GM21723 (cell line): ENCODE measurements at regions not wholly inside any gene's neighbourhood (a gene's known extent, or its start where the extent isn't known, plus 50 kb on each side); places are given as distances from the start of the nearest gene placed in this dataset.
"Not testable (repeated sequence)": the region's sequence is repeated elsewhere in the genome, so short reads cannot be mapped to it uniquely, and the experiment has no call there.

Experiments used
- ATAC-seq: cut with Tn5 transposase; IDR thresholded peaks from one replicate; pipeline ENCODE4 v1.9.1; 2021; ENCODE audit warnings: mild to moderate bottlenecking, moderate library complexity; ENCODE audit not compliant: unreplicated experiment

DNA sequence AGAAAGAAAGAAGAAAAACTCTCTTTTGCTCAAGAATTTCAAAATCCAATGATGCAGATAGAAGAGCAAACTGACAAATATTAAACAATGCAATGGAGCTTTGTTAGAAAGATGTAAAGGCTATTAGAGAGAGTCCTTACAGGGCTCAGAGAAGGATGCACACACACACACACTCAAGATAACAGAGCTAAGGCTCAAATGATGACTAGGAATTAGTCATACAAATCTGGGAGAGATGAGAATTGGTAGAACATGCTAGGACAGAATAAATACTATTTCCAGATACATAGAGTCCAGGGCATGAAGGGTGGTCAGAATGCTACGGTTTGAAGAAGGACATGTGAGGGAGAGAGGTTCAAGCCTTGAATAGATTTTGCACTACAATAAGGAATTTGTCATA lies 650.1 kb upstream of the MDGA2 start:
- no peak for ATAC-seq

GRCh38 chr14:48323665-48324064 lies 648.3 kb upstream of the MDGA2 start:
- no peak for ATAC-seq

DNA sequence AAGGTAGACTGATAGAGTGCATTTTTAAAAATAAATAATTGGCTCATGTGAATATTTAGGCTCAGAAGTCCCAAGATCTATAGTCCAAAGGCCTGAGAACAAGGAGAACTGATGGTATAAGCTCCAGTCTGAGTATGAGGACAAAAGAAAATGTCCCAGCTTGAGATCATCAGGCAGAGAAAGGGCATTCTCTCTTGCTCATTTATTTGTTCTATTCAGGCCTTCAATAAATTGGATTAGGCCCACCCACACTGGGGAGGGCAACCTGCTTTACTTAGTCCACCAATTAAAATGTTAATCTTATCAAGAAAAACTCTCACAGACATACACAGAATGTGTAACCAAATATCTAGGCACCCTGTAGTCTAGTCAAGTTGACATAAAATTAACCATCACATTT lies 644.4 kb upstream of the MDGA2 start:
- ATAC-seq: no peak

- no peak for ATAC-seq
Observed at GRCh38 chr14:48304729-48305128, 629.3 kb upstream of the MDGA2 start.

- ATAC-seq: no peak
Observed at GRCh38 chr14:48289701-48290100, 614.3 kb upstream of the MDGA2 start.

DNA sequence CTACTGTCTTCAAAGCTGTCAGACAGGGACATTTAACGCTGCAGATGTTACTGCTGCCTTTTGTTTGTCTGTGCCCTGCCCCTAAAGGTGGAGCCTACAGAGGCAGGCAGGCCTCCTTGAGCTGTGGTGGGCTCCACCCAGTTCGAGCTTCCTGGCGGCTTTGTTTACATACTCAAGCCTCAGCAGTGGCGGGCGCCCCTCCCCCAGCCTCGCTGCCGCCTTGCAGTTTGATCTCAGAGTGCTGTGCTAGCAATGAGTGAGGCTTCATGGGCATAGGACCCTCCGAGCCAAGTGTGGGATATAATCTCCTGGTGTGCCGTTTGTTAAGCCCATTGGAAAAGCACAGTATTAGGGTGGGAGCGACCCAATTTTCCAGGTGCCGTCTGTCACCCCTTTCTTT lies 609.8 kb upstream of the MDGA2 start:
- ATAC-seq: not testable (repeated sequence)

- ATAC-seq: no peak
Observed at GRCh38 chr14:48275301-48275700, 599.9 kb upstream of the MDGA2 start.

DNA sequence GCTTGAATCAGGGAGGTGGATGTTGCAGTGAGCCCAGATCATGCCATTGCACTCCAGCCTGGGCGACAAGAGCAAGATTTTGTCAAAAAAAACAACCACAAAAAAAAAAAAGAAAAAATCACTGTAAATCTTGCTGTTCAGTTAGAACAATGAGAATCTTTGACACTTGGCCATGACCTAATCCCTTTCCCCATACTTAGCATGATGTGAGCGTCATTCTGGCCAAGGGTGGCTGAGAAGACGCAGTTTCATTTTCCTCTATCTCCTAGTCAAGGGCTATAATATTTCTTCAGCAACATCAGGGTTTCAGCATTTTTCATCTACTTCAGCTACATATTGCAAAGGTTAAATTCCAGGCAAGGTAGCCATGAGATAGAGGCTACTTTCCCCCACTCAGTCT lies 599.4 kb upstream of the MDGA2 start:
- no peak for ATAC-seq

DNA sequence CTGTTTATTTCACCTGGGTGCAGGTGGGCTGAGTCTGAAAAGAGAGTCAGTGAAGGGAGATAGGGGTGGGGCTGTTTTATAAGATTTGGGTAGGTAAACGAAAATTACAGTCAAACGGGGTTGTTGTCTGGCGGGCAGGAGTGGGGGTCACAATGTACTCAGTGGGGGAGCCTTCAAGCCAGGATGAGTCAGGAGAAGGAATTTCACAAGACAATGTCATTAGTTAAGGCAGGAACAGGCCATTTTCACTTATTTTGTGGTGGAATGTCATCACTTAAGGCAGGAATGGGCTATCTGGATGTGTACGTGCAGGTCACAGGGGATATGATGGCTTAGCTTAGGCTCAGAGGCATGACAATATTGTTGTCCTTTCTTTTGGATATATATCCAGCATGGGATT lies 592.5 kb upstream of the MDGA2 start:
- ATAC-seq: not testable (repeated sequence)

DNA sequence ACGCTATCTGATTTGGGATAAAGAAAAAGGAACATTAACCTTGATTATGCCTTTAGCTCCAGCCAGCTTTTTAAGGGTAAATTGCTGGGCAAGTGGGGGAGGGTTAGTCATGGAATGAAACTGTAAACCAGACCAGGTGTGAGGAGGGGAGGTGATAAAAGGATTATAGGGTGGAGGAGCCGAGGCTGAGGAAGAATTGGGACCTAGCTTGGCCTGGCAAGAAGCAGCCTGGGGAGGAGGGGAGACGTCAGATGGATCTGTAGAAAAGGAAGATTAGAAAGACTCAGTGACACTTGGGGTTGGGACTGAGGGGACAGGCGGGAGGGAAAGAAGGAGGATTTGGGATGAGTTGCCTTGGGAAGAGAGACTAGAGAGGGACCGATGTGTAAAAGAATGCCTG lies 590.8 kb upstream of the MDGA2 start:
- not testable (repeated sequence) for ATAC-seq

DNA sequence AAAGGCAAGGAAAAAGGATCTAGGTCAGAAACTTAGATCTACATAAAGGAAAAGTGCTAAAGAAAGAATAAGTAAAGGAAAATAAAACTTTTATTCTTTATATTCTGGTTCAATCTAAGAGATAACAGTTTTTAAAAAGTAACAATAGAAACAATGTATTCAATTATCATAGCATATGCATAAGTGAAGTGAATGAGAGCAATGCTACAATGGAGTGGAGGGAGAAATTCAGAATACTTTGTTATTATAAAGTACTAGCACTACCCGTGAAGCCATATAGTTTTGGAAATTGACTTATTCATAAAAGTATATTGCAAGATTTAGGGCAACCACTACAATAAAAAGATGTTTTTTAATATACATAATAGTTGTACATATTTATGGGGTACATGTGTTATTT lies 586.0 kb upstream of the MDGA2 start:
- no peak for ATAC-seq

- ATAC-seq: not testable (repeated sequence)
Observed at GRCh38 chr14:48260394-48261295, 585.2 kb upstream of the MDGA2 start.

DNA sequence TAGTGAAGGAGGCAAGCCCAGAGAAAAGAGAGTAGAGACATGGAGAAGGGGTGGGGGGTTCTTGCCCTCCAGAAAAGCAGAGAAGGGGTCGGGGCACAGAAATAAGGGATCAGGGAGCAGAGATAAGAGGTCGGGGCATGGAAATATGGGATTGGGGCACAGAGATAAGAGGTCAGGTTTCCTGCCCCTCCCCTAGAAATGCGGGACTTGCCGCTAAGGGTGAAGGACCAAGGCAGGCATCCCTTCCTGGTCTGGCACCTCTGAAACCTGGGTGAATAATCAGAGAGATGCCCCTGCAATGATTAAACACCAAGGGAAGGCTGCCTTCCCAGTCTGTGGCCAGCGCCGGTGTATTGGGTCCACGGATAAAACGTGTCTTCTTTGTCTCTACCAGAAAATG lies 584.5 kb upstream of the MDGA2 start:
- ATAC-seq: not testable (repeated sequence)

- not testable (repeated sequence) for ATAC-seq
Observed at GRCh38 chr14:48259232-48259631, 583.8 kb upstream of the MDGA2 start.

DNA sequence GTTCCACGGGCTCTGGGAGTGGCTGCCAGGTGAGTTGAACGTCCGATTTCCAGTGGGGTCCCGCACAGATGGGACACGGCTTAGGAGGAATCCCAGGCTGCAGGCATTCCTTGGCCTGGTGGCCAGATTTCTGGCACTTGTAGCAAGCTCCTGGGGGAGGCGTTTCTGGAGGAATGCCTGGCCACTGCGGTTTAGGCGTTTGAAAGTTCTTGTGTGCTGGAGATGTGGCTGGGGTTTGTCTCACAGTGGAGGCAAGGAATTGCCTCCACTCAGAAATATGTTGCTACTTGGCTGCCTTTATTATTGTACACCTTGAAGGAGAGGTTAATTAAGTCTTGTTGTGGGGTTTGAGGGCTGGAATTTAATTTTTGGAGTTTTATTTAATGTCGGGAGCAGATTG lies 583.3 kb upstream of the MDGA2 start:
- ATAC-seq: not testable (repeated sequence)

- no peak for ATAC-seq
Observed at GRCh38 chr14:48253020-48253419, 577.6 kb upstream of the MDGA2 start.

GRCh38 chr14:48251290-48251689 lies 575.9 kb upstream of the MDGA2 start:
- ATAC-seq: no peak

GRCh38 chr14:48250575-48250974 lies 575.2 kb upstream of the MDGA2 start:
- no peak for ATAC-seq

DNA sequence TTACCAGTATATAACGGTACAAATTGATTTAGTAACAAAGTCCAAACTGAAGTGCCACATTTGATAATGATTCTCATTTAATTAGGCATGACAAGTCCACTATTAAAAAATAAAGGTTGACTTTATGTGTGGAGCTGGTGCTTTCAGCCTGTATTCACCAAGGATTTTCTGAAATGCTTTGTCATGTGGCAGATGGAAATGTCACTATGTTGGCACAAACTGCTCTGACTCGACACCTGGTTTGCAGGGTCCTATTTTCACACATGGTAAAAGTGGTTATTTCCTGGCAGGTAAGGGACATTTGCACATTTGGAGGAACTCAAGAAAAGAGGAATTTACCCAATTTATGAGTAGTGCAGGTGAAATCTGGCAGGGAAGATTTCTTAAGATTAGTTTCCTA lies 572.6 kb upstream of the MDGA2 start:
- ATAC-seq: no peak

DNA sequence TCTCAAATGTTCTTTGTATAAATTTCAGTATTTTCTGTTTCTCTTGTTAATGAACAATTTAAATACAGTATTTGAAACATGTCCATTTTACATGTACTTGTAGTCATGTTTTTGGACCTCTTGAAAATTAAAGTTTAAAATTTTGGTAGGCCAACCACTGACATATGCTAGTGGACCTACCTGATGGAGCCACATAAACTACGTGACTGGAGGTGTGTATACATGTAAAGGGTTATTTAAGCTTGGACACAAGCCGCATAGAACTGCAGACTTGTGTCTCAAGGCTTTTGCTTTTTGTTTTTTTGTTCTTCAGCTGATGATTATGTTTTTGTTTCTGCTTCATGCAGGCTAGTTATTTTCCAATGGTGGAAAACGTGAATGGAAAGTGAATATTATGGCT lies 568.5 kb upstream of the MDGA2 start:
- ATAC-seq: no peak

- no peak for ATAC-seq
Observed at GRCh38 chr14:48229091-48229490, 553.7 kb upstream of the MDGA2 start.

DNA sequence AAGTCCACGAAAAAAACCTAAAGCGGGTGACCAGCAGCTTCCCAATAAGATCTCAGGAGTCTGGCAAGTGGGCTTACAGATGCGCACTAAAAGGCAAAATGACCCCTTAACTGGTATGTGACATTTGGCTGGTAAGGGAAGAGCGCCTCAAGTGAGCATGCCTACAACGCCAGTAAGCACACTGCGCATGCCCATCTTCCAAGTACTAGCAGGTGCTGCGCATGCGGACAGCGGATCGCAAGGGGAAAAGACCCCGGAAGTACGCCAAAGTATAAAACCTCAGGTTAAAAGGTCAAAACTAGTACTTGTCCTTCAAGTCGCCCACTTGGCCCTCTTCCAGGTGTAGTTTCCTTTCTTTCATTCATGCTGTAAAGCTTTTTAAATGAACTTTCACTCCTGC lies 518.5 kb upstream of the MDGA2 start:
- no peak for ATAC-seq

DNA sequence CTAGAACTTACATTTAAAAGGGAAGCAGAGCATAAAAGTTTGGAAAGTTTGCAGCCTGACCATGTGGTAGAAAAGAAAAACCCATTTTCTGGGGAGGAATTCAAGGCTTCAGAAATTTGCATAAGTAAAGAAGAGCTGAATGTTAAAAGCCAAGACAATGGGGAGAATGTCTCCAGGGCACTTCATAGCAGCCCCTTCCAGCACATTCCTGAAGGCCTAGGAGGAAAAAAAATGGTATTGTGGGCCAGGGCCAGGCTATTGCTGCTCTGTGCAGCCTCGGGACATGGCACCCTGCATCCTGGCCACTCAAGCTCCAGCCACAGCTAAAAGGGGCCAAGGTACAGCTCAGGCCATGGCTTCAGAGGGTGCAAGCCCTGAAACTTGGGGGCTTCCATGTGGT lies 474.2 kb upstream of the MDGA2 start:
- ATAC-seq: not testable (repeated sequence)
